T47D (cell line): ENCODE measurements at regions not wholly inside any gene's neighbourhood (a gene's known extent, or its start where the extent isn't known, plus 50 kb on each side); places are given as distances from the start of the nearest gene placed in this dataset.
A peak's percentile ranks its signal among the peaks of the same experiment; 100 is the strongest.

Experiments
- DNase-seq, 2 experiments: peaks; one replicate each; pipeline versions ENCODE4 v3.0.0 to v3.0.0-alpha.2; 2011 to 2012; ENCODE audit warnings: low read depth in 1 of 2, low spot score in 1 of 2
- JUND ChIP-seq: IDR thresholded peaks from 2 replicates; pipeline ENCODE4 v1.6.1; 2012; ENCODE audit warnings: low read depth
- in situ Hi-C: cut with HindIII; loops from 2 replicates; pipeline ENCODE4 v1.10.0; 2016; ENCODE audit warnings: low sequenced_read_pairs, low pct_unique_long_range_greater_than_20kb

GRCh38 chr6:153644000-153644399 is 395.0 kb upstream of the OPRM1 start:
- in situ Hi-C loops = no loop called here
- DNase-seq = no peak
- no peak for TF ChIP-seq JUND

DNA sequence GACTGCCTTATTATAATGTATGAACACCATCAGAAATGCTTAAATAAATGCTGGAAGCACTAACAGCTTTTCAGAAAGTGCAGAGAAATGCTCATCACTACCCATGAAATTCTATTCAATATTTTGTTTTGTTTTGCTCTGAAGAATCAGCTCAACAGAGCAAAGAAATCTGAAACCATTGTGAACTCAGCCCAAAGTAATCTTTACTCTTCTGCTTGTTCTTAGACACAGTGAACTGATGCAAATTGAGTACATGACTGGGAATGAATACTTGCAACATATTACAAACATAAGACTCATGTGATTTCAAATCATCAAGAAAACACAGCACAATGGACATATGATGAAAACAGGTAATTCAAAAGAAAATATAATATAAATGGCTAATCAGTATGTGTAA is 404.6 kb upstream of the OPRM1 start:
- TF ChIP-seq JUND = no peak
- DNase-seq = no peak
- in situ Hi-C loops = no loop called here

DNA sequence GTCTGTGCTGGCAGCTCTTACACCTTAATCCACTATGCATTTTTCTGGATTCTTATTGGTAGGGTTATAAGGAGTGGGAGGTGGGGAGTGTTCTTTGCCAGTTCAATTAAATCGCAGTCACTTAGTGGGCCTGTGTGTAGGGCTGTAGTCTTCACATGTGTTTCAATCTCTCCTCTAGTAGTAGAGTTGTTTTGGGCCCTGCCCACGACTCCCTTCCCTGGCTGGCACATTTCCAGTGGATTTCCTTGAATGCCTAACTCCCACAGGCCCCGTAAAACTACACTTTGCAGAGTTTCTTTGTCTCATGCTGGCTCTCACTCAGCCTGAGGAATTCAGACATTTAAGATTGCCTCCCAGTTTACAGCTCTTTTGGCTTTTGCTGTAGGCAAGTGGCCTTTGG is 414.0 kb upstream of the OPRM1 start:
- DNase-seq = peak in 1 of 2 experiments; percentile 30
- in situ Hi-C loops = no loop called here
- no peak for TF ChIP-seq JUND

- no peak for DNase-seq
- in situ Hi-C loops = no loop called here
- no peak for TF ChIP-seq JUND
Measured at GRCh38 chr6:153624528-153624927, 414.5 kb upstream of the OPRM1 start.

- no peak for DNase-seq
- TF ChIP-seq JUND = no peak
- in situ Hi-C loops = no loop called here
Measured at GRCh38 chr6:153623496-153623895, 415.5 kb upstream of the OPRM1 start.

DNA sequence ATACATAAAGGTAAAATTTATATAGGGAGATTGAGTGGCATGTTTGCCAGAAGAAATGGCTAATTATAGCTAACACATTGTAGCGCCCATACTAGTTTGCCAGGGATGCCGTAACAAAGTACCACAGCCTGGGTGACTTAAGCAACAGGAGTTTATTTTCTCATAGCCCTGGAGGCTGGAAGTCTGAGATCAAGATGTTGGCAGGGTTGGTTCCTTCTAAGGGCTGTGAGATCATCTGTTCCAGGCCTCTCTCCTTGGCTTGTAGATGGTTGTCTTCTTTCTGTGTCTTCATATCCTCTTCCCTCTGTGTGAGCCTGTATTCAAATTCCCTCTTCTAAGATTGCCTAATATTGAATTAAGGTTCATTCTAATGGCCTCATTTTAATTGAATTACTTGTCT is 417.5 kb upstream of the OPRM1 start:
- in situ Hi-C loops = no loop called here
- peak in 1 of 2 experiments; percentile 13 for DNase-seq
- TF ChIP-seq JUND = no peak

DNA sequence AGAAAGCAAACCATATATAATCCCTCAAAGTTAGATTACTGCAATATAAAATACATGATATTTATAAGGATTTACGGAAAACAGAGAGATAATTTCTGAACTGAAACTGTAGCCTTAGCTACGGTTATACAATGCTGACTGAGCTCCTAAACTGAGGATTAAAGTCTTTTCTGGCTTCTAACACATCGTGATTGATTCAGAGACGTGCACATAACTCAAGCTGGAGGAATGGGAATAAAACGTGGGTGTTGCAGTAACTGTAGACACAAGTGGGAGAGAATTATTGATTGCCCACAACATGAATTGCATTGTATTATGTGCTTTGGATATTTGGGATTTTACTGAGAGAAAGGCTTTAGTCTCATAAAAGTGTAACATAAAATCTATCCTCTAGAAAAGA is 418.0 kb upstream of the OPRM1 start:
- no peak for DNase-seq
- no peak for TF ChIP-seq JUND
- in situ Hi-C loops = no loop called here

DNA sequence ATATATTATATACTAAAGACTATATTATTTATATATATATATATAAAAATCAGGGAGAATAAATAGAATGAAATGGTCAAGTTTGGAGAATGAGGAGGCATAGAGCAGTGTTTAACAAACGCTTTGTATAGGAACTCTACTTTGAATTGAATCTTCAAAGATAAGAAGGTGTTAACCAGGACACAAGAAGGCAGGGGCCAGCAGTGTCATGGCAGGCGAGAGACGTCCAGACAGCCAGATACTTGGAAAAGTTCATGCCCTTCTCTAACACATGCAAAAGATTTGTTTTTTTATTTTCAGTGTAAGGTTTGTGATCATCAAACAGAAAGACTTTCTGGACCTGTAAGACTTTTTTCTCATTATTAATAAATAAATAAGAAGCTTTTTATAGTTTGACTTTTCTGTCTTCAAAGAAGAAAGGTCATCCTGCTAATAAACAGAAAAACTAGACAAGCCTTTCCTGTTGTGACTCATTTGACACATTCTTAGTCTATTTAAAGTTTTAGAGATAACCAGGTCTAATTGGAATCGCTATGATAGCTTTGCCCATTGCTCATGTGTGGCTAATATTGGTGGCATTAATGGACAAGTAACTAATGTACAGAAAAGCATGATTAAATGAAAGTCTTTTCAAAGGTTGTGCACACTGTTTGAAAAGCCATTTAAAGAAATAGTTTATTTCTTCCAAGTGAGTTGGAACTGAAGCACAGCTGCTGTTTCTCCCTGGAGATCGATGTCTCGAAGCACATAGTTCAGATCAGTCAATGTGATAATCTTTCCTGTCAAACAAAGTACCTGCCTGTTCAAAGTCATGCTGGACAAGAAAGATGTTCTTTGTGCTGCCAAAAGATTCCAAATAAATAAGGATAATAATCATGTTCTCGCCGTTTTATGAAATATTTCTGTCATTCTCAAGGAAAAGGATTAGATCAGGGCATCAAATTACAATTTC is 420.4 kb upstream of the OPRM1 start:
- no peak for DNase-seq
- no peak for TF ChIP-seq JUND
- in situ Hi-C loops = no loop called here

- in situ Hi-C loops = no loop called here
- no peak for DNase-seq
- TF ChIP-seq JUND = no peak
Measured at GRCh38 chr6:153616506-153616905, 422.5 kb upstream of the OPRM1 start.

- no peak for DNase-seq
- no peak for TF ChIP-seq JUND
- in situ Hi-C loops = no loop called here
Measured at GRCh38 chr6:153613719-153614455, 425.2 kb upstream of the OPRM1 start.

DNA sequence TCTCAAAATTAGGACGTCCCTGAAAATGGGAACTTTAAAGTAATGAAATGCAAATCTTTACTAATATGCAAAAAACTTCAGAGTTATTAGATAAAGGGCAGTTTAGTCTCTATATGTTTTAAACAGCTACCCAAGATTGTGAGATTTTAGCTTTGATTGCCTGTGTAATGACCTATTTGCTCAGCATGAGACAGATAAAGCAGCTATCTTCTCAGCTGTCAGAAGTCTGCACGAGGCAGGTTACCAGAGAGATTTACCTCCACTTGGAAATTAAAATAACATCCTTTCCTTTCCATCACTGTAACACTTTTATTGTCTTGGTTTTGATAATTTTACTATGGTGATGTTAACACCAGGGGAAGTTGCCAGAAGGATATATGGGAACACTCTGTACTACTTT is 436.6 kb upstream of the OPRM1 start:
- in situ Hi-C loops = no loop called here
- no peak for TF ChIP-seq JUND
- DNase-seq = no peak

- DNase-seq = no peak
- in situ Hi-C loops = no loop called here
- TF ChIP-seq JUND = no peak
Measured at GRCh38 chr6:153599901-153600300, 439.1 kb upstream of the OPRM1 start.

GRCh38 chr6:153595903-153596302 is 443.1 kb upstream of the OPRM1 start:
- TF ChIP-seq JUND = no peak
- in situ Hi-C loops = no loop called here
- peak in 1 of 2 experiments; percentile 4 for DNase-seq
